GM18508 (cell line): ENCODE measurements at regions not wholly inside any gene's neighbourhood (a gene's known extent, or its start where the extent isn't known, plus 50 kb on each side); places are given as distances from the start of the nearest gene placed in this dataset.
"Not testable (repeated sequence)": the region's sequence is repeated elsewhere in the genome, so short reads cannot be mapped to it uniquely, and the experiment has no call there.

Experiments
- ATAC-seq: cut with Tn5 transposase; IDR thresholded peaks from one replicate; pipeline ENCODE4 v1.9.1; 2021; ENCODE audit warnings: moderate number of reproducible peaks; ENCODE audit not compliant: insufficient read depth, unreplicated experiment

DNA sequence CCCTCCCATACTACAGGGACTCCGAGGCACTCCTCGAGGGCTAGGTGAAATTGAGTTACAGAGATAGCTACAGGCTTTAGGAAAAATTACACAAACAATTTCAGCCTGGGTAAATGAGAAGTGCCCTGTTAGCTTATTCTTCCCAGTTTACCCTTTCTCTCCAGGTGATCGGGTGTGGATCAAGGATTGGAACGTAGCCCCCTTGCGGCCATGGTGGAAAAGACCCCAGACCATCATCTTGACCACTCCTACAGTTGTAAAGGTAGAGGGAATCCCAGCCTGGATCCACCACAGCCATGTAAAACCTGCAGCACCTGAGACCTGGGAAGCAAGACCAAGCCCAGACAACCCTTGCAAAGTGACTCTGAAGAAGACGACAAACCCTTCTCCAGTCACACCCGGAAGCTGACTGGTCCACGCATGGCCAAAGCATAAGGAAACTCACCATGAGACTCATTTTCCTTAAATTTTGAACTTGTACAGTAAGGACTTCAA lies 600.6 kb downstream of the UQCRFS1 start:
- no peak for ATAC-seq

DNA sequence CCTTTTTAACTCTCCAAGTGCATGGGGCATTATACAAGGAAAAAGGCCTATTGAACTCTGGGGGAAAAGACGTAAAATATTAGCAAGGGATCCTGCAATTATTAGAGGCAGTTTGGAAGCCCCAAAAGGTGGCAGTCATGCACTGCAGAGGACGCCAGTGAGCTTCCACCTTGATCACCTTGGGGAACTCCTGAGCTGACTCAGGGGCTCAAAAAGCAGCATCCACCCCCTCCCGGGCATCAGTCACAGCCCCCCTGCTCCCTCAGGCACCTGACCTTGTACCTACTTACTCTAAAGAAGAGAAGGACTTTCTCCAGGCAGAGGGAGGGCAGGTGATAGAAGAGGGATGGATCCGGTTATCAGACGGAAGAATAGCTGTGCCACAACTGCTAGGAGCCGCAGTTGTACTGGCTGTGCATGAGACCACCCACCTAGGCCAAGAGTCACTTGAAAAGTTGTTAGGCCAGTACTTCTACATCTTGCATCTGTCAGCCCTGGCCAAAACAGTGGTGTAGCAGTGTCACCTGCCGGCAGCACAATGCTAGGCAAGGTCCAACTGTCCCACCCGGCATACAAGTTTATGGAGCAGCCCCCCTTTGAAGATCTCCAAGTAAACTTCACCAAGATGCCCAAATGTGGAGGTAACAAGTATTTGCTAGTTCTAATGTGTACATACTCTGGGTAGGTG lies 601.6 kb downstream of the UQCRFS1 start:
- not testable (repeated sequence) for ATAC-seq

DNA sequence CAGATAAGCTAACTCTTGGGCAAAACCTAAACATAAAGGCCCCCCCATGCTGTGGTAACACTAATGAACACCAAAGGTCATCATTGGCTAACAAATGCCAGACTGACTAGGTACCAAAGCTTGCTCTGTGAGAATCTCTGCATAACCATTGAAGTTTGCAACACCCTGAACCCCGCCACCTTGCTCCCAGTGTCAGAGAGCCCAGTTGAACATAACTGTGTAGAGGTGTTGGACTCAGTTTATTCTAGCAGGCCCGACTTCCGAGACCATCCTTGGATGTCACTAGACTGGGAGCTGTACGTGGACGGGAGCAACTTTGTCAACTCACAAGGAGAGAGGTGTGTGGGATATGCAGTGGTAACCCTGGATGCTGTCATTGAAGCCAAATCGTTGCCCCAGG lies 602.2 kb downstream of the UQCRFS1 start:
- ATAC-seq, result no peak

DNA sequence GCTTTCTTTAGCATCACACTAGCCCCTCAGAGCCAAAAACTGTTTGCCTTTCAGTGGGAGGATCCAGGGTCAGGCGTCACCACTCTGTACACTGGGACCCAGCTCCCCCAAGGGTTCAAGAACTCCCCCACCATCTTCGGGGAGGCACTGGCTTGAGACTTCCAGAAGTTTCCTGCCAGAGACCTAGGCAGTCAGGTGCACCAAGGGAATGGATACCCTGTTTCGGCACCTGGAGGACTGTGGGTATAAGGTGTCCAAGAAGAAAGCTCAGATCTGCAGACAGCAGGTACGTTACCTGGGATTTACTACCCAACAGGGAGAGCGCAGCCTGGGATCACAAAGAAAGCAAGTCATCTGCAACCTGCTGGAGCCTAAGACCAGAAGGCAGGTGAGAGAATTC lies 603.0 kb downstream of the UQCRFS1 start:
- ATAC-seq, result no peak

DNA sequence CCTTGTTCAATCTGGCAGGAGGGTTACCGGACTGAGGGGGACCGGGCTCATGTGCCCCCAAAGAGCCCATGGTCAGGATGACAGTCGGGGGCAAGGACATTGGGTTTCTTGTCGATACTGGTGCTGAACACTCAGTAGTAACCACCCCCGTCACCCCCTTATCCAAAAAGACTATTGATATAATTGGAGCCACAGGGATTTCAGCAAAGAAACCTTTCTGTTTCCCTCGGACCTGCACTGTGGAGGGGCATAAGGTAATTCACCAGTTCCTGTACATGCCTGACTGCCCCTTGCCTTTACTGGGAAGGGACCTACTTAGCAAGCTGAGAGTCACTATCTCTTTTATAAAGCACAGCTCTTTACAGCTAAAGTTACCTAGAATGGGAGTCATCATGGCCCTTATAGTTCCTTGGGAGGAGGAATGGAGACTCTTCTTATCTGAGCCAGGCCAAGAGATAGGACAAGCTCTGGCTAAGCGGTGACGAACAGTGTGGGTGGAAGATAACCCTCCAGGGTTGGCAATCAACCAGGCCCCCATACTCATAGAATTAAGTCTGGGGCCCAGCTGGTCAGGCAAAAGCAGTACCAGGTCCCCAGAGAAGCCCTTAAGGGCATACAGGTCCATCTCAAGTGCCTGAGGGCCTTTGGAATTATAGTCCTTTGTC lies 603.7 kb downstream of the UQCRFS1 start:
- ATAC-seq, result no peak

DNA sequence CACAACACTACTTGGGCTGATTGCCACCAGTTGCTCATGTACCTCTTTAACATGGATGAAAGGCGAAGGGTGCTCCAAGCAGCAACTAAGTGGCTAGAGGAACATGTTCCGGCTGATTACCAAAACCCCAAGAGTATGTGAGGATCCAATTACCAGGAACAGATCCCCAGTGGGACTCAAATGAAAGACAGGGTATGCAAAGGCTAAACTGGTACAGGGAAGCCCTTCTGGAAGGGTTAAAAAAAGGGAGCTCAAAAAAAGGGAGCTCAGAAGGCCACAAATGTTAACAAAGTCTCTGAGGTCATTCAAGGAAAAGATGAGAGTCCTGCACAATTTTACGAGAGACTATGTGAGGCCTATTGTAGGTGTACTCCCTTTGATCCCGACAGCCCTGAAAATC lies 604.7 kb downstream of the UQCRFS1 start:
- ATAC-seq, result no peak

DNA sequence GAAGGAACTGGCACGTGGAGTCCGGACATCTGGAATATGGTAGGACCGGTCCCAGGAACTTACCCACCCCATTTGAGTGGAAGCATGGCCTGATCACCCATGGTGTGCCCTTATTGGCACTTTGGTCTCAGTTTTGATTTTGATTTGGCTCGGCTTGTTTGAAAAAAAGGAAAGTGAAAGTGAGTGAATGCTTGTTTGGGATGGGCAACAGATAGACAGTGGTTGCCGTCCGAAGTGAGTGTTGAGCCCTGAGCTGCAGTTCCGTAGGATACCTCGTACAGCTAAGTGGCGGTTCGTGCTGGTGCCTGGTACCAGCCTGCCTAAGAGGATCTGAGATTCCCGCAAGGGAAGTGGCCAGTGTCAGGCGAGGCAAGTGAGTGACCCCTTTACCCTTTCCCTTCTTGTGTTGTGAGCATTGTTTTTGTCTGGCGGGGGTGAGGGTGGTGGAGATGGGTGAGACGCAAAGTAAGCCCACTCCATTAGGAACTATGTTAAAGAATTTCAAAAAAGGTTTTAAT lies 605.8 kb downstream of the UQCRFS1 start:
- no peak for ATAC-seq

DNA sequence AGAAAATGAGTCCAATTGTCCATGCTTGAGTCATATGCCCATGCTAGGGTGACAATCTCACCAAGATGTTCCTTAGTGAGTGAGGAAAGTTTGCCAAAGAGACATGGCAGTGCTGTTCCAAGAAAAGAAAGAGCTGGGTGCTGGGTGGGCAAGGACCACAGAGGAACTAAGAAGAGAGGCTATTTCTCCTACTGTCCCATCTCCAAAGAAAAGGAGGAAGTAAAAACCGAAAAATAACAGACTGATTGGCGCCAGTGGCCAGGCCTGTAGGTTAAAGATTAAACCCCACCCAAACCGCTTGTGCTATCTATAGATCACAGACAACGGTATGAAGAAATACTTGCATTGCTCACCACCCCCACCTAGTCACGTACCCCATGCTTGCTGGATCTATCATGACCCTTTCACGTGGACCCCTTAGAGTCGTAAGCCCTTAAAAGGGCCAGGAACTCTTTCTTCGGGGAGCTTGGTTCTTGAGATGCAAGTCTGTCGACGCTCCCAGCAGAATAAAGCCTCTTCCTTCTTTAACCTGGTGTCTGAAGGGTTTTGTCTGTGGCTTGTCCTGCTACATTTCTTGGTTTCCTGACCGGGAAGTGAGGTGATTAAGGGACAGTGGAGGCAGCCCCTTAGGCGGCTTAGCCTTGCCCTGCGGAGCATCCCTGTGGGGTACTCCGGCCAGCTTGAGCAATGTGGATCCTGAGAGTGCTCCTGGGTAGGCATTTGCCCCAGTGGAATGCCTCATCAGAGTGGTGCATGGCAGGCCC lies 606.5 kb downstream of the UQCRFS1 start:
- ATAC-seq, result no peak

DNA sequence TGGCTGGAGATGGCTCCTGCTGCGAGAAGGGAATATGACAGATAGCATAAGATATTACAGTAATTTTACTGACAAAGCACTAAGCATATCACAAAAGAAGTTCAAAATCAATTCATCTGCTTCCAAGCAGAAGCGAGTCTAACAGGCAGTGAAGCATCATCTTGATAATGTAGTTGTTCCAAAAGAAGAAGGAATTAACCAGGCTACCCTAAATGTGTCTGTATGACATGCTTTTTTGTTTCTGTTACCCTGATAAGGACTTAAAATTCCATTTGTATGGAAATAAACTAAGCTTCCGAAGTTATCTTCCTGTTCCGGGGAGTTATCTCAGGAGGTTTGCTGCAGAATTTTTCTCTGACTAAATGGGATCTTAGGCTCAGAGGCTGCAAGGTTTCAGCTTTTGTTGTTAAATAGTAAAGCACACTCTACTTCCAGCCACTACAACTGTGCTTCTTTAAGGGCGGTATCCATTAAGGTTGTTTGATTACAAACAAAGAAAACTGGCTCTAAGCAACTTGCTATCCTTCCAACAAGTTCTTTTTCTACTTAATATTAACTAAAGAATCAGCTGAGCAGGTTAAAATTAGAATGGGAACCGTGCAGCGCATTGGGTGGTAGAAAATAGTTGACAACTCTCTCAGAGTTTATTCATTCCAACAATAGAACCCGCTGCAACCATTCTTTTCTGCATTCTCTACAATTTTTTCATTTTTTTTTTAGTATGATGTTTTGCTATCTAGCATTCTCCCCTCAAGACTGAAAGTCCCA lies 607.3 kb downstream of the UQCRFS1 start:
- ATAC-seq, result no peak

DNA sequence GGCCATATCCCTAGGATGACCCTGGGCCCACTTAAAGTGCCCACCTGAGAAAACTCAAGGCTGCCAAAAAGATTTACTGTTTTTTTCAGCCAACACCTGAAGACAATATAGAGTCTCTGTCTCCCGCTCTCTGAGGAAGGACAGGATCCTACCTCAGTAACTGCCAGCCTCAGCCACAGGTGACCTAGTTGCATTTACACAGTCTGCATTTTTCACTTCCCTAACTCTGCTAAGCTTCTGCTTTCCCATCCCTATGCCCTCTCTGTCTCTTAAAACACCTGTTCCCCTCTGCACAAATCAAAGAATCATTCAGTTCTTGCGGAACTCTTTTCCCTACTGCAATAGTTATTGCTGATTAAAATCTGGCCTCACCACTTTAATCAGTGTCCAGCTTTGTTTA lies 609.5 kb downstream of the UQCRFS1 start:
- no peak for ATAC-seq

DNA sequence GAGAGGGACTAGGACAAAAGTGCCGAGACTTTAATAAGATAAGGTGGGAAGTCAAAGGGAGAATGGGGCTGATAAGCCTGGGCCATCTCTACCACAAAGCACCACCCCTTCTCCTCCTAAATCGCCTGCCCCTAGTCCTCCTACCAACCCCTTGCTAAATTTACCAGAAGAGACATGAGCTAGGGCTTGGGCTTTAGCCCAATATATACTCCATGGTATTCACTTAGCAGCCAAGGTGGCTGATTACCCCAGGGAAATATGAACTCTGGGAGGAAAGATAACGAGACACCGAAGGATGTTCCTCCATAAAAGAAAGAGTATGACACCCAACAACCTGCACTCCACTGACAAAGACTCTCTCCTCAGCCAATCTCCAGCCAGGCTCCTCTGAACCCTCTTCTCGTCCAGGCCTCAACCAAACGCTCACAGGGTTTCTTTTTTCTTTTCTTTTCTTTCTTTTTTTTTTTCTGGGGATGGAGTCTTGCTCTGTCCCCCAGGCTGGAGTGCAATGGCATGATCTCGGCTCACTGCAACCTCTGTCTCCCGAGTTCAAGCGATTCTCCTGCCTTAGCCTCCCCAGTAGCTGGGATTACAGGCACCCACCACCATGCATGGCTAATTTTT lies 610.2 kb downstream of the UQCRFS1 start:
- no peak for ATAC-seq

DNA sequence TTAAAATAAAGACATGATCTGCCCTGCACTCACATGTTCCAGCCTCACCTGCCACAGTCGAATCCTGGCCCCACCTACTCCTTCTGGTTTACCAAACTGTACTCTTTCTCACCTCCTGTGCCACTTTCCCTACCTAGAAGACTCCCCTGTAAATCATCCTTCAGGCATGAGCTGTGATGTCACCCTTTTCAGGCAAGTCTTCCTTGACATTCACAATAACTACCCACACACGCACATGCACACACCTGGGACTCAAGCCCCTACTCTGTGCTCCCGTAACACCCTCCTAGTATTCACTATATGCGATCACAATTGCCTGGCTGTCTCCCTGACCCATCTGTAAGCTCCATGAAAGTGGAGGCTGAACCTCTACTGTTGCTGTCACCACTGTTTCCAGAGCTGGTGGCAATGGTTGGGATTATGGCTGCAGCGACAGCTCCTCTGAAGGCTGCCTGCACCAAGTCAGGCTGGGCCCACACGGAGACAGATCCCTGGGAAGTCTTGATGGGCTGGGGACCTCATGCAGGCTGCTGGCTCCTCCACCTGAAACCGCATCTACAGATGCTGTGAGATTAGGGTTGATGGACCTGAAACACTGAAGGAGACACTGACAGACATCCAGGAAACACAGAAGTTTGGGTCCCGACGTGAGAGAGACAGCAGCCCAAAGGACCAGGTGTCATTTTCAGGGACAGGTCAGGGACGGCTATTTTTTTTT lies 611.1 kb downstream of the UQCRFS1 start:
- no peak for ATAC-seq

DNA sequence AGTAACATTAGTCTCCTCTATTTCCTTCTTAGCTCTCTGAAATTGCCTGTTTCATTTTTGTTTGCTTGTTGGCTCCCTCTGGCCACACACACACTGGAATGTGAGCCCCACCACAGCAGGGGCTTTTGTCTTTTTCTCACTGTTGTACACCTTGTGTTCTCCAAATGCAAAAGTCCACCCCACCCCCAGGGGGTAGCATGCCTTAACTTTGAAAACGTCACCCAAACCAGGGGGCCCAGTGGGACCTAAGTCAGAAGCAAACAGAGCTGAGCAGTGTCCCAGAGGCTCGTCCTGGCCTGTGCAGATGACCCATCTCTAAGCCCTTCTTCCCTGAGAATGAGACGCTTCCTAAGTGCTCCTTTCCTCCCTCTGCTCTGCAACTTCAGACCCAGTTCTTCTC lies 614.1 kb downstream of the UQCRFS1 start:
- no peak for ATAC-seq

DNA sequence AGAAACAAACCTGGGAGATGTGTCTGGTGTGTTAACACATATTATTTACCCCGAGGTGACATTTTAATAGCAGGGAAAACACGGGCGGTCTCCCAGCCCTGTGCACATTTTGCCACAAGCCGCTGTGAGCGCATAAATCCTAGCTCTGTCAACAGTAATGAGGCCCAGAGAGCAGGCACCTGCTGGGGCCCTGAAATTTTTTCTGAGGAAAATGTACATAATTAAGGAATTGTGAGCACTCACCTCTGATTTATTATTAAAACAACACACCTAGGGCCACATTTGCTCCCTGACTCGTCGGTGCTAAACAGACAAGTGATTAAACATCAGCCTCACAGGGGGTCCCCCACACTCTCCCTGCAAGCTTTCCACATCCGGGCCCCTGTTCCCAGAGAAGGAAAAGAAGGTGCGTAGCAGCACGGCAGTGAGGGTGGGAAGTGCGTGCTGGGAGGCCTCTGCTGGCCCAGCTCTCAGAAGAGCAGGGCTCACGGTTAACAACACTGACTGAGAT lies 616.3 kb downstream of the UQCRFS1 start:
- ATAC-seq, result no peak

DNA sequence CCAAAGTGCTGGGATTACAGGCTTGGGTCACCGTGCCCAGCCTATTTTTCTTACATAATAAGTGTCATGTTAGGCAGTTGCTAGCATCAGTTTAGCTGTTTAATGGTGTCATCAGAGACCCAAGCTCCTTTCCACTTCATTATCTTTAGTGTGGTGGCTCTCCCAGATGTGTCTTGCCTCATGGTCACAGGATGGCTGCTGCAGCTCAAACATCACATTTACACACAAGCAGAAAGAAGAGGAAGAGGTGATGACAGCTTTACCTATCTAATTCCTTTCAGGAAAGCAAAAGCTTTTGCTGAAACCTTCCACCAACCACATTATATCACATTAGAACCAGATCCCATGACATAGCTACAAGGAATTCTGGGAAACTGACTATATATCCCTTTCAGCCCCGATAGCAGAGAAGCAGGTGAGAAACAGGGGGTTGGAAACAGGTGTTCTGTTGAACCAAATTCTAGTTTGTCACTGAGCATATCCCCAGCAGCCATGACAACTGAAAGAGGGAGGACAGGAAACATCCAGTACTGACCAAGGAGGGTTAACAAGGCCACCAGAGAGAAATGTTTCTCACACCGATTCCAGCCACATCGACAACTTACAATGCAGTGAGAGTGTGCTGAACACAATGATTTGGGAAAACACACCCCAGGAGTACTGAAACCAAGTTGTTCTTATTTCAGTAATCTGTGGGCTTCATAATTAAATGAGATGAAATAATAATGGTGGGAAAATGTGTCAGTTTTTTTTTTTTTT lies 617.0 kb downstream of the UQCRFS1 start:
- no peak for ATAC-seq

DNA sequence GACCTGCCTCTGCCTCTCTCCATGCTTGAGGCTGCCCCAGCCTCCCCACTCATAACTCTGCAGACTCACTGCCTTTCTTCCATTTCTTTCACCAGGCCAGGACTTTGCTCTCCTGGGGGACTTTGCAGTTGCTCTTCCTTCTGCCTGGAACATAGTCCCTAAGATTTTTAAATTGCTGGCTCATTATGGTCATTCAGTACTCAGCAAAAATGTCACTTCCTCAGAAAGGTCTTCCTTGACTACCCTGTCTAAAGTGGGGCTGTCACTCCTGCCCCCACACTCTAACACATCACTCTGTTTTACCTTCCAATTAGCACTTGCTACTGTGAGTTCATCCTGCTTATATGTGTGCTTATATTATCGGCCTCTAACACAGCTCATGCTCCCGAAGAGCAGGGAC lies 618.2 kb downstream of the UQCRFS1 start:
- no peak for ATAC-seq

DNA sequence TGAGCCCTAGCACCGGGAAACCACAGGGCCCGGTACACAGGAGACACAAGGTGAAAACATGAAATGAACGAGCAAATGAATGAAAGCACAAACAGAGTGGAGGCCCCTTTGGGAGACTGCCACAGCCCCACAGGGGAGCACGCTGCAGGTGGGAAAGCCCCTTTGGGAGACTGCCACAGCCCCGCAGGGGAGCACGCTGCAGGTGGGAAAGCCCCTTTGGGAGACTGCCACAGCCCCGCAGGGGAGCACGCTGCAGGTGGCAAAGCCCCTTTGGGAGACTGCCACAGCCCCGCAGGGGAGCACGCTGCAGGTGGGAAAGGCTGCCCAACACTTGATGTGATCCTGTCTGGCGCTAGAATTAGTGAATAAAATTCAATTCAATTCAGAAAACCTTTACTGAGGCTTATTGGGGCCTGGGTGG lies 623.0 kb downstream of the UQCRFS1 start:
- not testable (repeated sequence) for ATAC-seq

DNA sequence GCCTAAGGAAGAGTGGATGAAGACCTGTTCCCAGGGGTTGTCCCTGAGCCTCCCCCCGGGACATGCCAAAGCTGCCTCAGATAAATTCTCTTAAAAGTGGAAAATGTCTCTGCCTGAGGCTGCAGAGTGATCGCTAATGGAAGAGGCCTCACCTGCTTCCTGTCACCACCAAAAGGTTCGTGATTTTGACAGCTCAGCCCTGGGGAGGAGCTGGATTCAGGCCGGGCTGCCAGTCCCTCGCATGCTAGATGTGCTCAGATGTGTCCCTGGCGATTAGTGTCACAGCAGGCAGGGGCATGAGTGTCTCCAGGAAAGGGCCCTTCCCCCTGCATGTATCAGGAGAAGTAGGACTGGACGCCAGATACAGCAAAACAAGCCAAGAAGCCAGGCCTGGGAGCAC lies 626.5 kb downstream of the UQCRFS1 start:
- ATAC-seq, result no peak
